Activated CD8-positive, alpha-beta memory T cell treated with anti-CD3 and anti-CD28 coated beads, Interleukin-2, amount 50 U/mL, for 48 hours (primary cell): ENCODE measurements at regions not wholly inside any gene's neighbourhood (a gene's known extent, or its start where the extent isn't known, plus 50 kb on each side); places are given as distances from the start of the nearest gene placed in this dataset.

Experiments used
- DNase-seq: peaks from one replicate; pipeline ENCODE4 v3.0.0-alpha.2; 2020

GRCh38 chr1:168381850-168382249 is 101.2 kb downstream of the TBX19 start:
- DNase-seq: no peak

GRCh38 chr1:168380945-168381344 is 100.3 kb downstream of the TBX19 start:
- no peak for DNase-seq

DNA sequence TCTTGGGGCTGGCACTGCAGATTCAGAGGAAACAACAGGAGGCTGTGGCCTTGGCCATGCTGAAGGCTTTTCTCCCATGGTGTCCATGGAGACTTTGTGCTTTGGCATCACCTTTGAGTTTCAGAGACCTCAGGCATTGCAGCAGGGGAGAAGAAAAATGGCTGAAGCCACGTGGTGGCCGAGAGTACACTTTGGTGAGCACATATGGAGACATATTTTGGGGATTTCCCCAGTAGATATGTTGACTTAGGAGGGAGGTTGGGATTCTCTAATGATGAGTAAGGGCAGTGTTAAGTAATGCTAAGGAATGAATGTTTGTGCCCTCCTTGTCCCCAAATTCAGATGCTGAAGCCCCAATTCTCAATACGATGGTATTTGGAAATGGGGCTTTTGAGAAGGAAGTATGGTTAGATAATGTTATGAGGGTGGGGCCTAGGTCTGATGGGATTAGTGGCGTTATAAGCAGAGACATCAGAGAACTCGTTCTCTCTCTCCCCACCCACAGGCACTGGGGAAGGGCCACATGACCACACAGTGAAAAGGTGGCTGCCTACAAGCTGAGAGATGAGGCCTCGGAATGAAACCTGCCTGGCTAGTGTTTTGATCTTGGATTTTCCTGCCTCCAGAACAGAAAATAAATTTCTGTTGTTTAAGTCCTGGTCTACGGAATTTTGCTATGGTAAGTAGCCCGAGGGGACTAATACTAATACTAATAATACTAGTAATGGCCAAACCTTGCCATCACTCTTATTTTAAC is 98.6 kb downstream of the TBX19 start:
- no peak for DNase-seq

GRCh38 chr1:168375566-168376300 is 95.1 kb downstream of the TBX19 start:
- DNase-seq: no peak

DNA sequence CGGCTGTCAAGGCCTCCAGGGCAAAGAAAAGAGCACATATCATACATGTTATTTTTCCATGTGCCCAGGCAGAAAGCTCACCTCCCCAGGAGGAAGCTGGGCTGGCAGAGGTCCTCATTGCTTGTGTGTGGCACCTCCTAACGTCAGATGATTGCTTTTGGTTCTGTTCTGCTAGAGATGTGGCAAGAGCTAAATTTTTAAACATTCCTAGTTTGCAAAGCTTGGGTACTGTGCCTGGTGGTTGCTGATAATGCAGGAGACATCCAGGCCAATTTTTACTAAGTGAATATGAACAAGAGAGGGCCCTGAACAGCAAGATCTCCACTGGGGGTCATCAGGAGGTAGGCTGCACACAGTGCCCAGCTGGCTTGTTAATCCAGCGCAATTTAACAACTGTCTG is 93.9 kb downstream of the TBX19 start:
- DNase-seq: no peak

GRCh38 chr1:168373869-168374268 is 93.2 kb downstream of the TBX19 start:
- no peak for DNase-seq

DNA sequence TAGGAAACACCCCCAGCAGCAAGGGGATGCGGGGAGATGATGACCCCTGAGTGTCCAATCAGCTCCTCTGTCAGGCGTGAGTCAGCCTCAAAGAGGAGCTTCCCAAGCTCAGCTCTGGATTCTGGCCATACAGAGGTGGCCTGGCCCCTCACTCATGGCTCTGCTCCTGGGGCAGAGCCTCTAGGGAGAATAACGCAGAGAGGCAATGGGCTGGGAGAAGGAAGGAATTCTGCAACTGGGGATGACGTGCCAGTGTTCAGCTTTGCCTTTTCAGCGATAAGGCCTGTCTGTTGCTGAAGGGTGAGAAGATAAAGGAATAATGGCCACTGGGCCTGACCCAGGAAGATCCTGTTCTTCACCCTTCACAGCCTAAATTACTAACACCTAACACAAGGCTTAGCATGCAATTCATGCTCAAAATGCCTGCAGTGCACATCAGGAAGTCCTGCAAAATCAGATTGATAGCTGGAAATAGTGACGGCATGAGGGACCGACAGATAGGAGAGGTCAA is 92.2 kb downstream of the TBX19 start:
- no peak for DNase-seq

GRCh38 chr1:168372307-168372706 is 91.6 kb downstream of the TBX19 start:
- no peak for DNase-seq

DNA sequence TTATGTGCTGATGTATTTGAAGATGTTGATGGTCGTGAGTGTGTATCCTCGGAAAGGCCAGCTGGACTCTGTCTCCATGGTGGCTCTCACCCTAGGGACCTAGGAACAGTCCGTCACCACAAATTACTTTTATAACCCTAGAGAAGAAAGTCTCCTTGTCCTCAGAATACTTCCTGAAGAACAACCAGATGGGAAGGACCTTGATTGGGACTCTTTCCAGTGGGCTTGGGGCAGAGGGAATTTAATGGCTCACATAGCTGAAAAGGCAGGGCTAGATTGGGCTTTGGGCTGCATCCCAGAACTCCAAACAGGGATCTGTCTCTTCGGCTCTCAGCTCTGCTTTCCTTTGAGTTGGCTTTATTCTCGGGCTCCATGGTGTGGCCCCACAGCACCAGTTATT is 90.8 kb downstream of the TBX19 start:
- no peak for DNase-seq

DNA sequence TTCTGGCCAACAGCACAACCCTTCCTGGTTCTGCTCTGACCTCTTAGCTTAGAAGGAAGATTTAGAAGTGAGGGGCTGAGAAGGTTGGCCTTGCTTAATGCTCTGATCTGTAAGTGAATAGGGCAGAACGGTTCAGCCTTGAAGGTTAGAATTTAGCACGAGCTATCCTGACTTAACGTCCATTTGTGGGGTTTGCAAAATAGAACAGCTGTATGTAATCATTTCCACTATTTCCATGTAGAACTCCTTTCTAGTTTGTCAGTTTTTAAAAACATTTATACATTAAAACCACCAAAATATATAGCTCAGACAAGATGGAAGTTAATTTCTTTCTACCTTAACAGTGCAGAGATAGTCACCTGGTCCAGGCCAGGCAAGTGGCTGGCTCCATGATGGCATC is 89.9 kb downstream of the TBX19 start:
- DNase-seq: no peak

- no peak for DNase-seq
These were observed 89.0 kb downstream of the TBX19 start for GRCh38 chr1:168369655-168370054.

DNA sequence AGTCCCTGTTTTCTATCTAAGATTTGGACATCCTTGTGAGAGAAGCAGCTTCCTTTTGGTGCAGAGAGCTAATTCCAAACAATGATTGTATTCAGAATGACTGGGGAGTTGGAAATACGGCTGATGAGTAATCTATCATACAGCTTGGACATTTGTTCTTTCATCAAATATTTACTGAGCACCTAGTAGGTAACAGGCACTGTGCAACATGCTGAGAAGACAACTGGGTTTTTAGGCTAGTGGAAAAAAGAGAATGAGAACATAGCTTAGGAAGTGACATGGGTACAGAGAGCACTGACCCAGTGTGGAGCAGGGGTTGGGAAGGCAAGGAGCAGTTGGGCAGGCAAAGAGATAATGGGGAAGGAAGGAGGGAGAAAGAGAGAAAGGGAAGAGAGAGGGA is 87.5 kb downstream of the TBX19 start:
- no peak for DNase-seq

DNA sequence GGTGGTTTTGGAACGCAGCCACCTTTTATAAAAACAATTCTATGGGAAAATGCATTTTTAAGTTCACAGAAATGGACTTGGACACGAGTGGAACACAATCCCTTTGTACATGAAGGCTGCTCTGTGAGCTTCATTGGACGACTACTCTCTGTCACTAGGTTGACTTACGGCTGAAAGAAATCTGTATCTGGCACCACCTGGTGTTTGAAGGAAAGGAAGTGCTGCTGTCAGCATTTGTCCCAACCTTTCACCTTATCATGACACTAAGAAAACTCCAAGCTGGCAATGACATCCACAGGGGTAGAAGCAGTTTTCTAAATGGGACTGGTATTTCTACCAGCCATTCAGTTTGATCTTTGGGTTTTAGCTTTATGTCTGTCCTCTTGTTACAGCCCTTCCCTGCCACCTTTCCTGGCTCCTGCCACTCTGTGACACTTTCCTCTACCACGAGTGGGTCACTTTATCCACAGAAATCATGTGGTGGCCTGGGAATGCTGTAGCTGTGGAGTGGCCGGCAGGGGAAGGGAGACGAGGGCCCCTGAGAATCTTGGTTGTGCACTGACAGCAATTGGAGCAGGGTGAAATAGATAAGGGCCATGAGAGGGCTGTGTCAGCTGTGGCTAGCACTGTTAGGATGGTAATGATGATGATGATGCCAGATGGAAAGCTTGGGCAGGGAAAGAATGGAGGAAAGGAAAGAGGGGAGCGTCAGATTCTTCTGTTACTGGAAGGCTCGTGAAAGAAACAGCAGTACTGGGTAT is 85.2 kb downstream of the TBX19 start:
- no peak for DNase-seq
